Dedifferentiated amniotic fluid mesenchymal stem cell (primary cell): ENCODE measurements at regions not wholly inside any gene's neighbourhood (a gene's known extent, or its start where the extent isn't known, plus 50 kb on each side); places are given as distances from the start of the nearest gene placed in this dataset.
A peak's percentile ranks its signal among the peaks of the same experiment; 100 is the strongest.
"Not testable (repeated sequence)": the region's sequence is repeated elsewhere in the genome, so short reads cannot be mapped to it uniquely, and the experiment has no call there.

Experiments used
- DNase-seq: peaks from one replicate; pipeline ENCODE4 v3.0.0-alpha.2; 2016; ENCODE audit errors: extremely low spot score

DNA sequence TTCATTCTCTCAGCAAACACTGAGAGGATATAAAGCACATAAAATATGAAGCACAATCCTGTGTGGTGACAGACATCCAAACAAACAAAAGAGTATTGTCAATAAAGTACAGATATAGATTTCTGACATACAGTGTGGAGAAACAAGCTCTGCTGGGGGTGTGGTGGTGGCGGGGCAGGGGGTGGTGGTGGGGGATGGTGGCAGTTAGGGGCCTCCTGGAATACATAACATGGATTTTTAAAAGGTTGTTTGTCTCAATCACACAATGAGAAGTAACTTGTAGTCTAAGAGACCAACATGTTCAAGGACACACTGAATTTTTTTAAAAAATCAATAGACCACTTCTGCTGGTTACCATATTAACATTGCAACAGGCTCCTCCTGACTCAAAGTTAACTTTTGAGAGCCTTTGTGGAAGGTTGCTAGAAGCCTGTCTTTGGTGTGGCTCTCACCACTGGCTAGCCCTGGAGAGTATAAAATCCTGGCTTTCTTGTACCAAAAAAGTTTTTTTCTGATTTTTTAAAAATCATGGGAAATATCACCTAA lies 1197.4 kb downstream of the SUCLG1 start:
- DNase-seq = no peak

DNA sequence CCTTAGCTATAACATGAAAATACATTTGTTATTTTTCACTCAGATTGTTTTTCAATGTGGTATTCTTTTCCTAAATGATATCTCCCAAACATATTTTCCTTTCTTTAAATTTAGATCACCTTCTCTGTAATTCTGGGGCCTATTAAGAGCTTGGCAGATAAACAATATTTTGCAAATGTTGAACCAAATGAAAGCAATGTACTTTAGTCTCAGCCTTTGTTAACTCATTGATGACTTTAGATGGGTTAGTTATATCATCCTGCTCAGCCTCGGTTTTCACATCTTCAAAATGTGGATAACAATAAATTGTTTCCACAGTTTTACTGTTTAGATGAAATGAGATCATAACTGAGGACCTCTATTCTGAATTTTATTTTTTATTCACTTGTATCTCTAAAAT lies 1205.2 kb downstream of the SUCLG1 start:
- DNase-seq = no peak

DNA sequence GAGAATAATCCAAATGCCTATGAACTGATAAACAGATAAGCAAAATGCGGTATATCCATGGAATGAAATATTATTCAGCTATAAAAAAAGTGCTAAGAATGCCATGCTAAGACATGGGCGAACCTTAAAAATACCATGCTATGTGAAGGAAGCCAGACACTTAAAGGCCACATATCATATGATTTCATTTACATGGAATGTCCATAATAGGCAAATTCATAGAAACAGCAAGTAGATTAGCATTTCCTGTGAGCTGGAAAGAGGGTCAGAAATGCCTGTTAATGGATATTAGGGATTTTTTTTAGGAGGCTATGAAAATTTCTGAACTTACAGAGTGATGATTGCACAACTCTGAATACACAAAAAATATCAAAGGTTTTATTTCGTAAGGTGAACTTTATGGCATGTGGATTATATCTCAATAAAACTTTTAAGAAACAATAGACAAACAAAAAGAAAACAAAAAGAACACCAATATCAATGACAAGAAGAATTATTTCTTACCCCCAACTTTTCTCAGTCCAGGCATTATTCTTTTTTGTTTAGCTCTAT lies 1207.7 kb downstream of the SUCLG1 start:
- no peak for DNase-seq

DNA sequence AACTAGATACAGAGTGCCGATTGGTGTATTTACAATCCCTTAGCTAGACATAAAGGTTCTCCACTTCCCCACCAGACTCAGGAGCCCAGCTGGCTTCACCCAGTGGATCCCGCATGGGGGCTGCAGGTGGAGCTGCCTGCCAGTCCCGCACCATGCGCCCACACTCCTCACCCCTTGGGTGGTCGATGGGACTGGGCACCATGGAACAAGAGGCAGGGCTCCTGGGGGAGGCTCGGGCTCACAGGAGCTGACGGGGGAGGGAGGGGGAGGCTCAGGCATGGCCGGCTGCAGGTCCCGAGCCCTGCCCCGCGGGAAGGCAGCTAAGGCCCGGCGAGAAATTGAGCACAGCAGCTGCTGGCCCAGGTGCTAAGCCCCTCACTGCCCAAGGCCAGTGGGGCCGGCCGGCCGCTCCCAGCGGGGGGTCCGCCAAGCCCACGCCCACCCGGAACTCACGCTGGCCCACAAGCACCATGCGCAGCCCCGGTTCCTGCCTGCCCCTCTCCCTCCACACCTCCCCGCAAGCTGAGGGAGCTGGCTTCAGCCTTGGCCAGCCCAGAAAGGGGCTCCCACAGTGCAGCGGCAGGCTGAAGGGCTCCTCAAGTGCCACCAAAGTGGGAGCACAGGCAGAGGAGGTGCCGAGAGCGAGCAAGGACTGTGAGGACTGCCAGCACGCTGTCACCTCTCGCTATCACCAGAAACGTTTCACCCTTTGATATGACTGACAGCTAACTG lies 1213.1 kb downstream of the SUCLG1 start:
- DNase-seq = not testable (repeated sequence)

DNA sequence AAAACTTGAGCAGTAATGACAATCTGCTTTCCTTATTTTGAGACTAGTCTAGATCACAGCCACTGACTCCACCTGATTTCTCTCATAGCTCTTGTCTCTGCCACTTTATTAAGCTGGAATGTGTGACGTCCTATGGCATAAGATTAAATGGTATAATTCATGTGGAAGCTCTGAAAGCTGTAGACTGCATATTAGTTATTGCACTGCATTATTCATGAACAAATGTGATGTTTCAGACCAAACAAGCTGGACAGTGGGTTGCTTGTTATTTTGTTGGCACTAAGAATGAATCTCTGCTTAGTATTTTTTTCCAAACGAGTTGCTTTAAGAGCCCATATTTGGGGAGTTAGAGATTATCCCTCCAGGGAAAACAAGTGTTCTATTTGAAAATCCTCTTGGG lies 1218.5 kb downstream of the SUCLG1 start:
- no peak for DNase-seq

DNA sequence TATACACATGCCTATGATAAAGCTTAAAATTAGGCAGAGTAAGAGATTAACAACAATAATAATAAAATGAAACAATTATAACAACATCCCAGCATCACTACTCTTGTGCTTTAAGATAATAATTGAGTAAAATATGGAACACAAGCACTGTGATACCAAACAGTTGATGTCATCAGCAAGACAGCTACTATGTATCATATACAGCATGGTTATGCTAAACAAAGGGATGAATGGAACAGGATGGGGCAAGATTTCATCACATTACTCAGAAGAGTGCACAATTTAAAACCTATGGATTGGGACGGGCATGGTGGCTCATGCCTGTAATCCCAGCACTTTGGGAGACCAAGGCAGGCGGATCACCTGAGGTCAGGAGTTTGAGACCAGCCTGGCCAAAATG lies 1221.0 kb downstream of the SUCLG1 start:
- DNase-seq = no peak

DNA sequence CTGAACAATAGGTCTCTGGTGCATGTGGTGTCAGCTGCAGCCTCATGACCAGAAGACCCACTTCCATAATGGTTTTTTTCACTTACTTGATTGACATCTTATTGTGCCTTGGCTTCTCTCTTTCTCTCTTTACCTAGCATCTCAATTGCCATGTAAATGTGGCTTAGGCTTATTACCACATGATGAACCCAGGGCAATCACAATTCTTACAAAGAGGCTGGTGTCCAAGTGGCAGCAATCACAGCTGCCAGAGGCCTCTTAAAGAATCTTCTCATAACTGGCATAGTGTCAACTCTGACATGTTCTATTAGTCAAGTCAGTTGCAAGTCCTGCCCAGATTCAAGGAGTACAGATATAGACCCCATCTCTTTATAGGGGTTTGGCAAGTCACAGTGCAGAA lies 1224.8 kb downstream of the SUCLG1 start:
- DNase-seq = no peak

DNA sequence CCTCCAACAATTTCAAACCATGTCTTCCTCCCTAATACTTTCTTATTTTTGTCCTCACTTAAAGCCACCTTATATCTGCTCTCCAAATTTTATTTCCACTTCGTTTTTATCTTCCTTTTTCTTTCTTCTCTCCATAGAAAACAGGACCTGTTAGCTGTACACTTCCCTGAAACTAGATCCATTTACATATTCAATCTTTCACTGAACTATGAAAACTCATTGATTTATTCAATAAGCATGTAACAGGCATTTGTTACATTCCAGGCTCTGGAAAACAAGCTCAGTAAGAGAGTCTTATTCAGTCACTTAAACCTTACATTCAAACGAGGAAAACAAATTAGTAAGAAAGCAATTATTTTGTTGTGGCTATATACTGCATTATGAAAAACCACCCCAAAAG lies 1225.3 kb downstream of the SUCLG1 start:
- DNase-seq = no peak

DNA sequence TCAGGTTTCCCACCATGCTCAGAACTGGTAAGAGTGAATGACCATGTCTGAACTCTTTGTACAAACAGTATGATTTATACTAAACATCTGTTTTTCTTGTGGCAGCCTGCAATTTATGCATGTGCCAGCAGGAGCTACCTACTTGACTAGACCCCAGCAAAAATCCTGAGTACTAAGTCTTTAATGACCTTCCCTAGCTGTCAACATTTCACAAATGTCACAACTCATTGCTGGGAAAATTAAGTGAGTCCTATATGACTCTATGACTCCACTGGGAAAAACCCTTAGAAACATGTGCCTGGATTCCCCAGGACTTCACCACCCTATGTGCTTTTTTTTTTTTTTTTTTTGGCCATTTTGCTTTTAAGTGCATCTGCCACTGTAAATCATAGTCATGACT lies 1225.8 kb downstream of the SUCLG1 start:
- no peak for DNase-seq

DNA sequence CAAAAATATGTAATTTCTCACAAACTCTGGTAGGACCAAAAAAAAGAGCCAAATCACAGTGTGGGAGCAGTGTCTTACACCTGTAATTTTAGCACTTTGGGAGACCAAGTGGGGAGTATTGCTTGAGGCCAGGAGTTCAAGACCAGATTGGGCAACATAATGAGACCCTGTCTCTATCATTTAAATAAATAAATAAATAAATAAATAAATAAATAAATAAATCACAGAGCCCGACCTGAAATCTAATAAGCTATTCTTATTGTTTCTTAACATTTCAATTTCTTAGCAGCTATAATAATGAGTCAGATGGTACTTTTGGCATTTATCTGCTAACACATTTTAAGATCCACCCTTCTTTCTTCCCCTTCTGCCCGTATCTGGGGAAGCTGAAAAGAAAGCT lies 1229.6 kb downstream of the SUCLG1 start:
- DNase-seq = no peak

DNA sequence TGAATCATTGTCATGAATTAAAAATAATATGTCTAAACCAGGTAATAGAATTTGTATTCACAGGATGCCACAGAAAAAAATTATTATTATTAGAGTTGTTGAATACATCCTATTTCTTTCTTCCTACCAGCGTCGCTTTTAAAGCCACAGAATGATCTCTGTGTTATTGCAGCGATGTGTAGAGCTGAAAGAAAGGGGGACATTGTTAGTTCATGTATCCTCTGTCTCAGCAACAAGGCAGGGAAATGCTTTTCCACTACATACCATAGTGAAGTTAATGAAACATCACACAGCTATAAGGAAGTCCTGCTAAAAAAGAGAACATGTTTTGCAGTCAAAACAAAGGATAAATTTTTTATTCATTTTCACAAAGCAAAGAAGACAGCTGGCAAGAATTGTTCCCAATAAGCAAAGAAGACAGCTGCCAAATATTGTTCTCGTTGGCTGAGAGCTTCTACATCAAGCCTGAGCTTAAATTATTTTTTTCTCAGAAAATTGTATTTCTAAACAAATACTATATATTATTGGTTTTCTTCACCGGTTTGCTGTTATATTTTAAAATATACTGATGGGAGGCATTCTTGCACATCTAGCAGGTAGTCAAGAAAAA lies 1234.4 kb downstream of the SUCLG1 start:
- no peak for DNase-seq

DNA sequence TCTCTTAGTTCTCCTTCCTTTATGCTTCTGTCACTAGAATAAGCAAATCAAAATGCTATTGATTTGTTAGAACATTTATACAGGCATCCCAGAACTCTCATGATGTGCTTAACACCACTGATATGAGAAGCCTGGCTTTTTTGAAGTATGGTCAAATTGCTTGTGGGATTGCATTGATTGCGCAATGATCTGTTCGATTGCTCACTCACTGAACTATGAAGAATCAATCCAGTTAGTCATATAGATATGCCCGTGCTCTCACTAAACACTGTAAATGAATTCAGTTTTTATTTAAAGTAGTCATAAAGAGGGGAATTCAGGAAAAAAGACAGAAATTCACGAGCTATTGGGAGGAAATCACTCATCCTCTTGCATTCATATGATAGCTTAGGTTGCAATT lies 1237.8 kb downstream of the SUCLG1 start:
- no peak for DNase-seq

DNA sequence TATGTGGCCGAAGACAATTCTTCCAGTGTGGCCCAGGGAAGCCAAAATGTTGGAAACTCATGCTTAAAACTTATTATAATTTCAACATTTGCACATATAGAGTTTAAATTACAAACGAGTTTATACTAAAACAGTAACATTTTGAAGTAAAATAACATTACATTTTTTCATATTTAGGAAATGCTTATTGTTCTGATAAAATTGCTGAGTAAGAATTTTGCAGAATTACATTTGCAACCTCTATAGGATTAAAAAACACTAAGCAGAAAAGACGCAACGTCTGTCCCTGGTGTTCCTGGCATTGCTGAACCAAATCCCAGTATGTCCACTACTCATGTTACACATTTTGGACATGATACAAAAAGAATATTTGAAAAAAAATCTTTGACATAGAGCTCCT lies 1241.2 kb downstream of the SUCLG1 start:
- DNase-seq = no peak

DNA sequence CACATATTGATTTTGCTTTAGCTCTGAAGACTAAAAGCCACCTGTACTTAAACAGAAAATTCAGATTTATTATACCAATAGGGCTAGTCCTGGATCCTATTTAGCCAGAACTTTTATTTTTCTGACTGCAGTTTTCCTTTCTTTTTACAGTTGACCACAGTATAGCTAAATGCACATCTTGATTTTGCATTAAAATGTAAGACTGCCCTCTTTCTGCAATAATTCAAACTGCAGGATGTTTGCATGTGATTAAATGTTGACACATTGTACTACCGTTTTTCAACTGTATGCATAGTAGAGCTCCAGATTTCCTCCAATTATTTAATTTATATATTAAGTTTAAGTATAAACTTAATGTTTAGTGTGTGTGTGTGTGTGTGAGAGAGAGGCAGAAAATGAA lies 1262.9 kb downstream of the SUCLG1 start:
- peak; percentile 55 for DNase-seq

DNA sequence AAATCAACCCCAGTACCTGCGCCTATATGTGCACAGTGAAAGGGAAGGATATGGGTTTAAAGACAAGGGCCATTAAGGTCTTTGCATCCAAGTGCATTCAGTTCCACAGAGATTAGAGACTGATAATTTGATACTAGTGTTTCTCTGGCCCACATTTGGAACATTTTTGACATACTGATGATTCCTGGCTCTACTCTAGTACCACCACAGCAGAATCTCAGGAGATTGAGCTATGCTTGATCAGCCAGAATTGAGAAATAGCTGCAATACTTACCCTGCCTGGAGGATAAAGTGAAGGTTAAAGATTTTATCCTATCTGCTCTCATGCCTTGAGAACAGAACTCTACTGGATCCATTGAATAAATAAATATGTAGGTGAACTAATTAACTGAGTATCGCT lies 1267.8 kb downstream of the SUCLG1 start:
- DNase-seq = no peak

DNA sequence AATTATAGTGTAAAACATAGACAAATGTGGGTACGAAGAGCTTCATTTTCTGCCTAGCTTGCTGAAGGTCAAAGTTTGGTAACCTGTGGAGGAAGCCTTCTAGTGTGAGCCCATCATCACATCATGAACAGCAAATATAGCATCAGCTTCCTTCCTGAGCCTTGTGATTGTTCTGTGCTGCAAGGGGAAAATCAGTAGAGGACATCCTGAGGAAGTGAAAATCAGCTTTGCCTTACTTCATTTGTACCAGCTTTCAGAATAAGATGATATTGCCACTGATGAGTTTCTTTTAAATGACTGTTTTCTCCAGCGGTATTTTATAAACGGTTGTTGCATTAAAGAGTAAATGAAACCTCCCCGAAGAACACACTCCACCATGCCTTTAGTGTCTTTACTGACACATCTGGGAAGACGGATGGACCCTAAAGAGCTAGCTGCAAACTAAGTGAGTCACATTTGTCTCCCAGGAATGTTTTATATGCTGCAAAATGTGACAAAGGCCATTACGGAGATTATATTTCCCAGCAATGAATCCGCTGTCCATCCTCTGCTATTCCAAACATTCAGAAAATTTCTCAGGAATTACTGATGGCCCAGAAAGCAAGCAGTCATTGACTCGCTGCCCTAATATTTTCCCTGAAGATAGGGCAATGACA lies 1272.8 kb downstream of the SUCLG1 start:
- no peak for DNase-seq

DNA sequence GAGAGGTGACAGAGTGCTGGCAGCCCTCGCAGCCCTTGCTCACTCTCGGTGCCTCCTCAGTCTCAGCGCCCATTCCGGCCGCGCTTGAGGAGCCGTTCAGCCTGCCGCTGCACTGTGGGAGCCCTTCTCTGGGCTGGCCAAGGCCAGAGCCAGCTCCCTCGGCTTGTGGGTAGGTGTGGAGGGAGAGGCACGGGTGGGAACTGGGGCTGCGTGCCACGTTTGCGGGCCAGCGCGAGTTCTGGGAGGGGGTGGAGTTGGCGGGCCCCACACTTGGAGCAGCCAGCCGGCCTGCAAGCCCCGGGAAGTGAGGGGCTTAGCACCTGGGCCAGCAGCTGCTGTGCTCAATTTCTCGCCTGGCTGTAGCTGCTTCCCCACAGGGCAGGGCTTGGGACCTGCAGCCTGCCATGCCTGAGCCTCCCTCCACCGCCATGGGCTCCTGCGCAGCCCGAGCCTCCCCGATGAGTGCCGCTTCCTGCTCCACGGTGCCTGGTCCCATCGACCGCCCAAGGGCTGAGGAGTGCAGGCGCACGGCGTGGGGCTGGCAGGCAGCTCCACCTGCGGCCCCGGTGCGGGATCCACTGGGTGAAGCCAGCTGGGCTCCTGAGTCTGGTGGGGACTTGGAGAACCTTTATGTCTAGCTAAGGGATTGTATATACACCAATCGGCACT lies 1278.1 kb downstream of the SUCLG1 start:
- not testable (repeated sequence) for DNase-seq

DNA sequence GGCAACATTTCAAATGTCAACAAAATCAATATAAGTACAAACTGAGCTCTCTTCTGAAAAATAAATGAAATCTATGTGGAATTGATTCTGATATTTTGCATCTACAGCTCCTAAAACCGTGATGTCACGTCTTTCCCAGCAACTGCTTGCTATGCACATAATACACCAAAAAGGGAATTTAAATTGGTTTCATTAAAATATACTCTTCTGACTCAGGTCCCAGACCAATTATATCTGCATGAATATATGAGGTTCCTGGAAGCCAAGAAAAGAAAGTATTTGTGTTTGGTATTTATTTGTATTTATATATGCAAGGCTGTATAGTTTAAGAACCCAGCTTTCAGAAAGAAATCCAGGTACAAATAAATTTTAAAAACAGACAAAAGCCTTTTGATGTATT lies 1282.5 kb downstream of the SUCLG1 start:
- no peak for DNase-seq

DNA sequence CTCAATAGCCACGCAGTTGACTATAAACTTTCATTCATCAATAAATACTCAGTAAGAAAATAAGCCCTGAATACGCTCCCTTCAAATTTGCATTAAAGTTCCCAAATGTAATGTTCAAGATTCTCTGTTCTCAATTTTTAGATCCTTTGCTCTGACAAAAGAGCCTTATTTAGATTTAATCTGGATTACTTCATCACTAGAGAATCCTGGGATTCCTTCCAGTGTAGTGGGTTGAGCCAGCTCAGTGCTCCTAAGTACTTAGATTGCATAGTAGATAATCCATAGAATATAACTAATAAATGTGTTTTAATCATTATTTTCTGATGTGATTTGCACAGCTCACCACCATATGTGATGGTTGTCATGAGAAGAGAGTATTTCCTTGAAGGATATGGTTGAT lies 1286.2 kb downstream of the SUCLG1 start:
- DNase-seq = peak; percentile 46

DNA sequence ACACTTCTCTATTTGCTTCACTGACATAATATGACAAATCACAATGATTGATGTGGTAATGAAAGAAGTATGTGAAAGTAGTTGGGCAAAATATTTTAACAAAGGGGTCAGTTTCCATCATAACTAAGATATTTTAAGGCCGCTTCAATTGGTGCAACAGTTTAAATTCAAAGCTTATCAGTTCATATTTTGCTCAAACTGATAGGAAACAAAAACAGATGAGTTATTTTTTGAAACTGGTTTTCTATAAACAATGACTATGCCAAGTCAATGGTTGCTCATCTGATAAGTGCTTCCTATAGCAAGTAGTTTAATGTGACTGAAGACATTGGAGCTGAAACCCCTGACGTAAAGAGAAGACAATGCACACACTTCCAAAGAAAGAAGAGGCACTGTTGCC lies 1290.7 kb downstream of the SUCLG1 start:
- no peak for DNase-seq

DNA sequence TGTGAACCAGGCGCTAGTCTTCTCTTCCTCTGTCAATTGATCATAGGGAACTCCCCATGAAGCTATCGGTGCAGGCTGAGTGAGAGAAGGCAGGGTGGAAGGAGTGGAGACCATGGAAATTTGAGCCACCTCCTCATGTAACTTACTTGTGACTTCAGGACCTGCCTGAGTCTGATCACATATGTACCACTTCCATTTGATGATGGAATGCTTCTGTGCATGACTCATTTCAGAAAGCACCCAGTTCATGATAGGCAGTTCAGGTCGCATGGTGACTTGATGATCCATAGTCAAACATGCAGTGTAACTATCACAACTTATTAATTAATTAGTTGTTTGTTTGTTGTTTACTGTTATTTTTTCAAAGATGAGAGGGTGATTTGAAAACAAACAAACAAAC lies 1296.7 kb downstream of the SUCLG1 start:
- no peak for DNase-seq

DNA sequence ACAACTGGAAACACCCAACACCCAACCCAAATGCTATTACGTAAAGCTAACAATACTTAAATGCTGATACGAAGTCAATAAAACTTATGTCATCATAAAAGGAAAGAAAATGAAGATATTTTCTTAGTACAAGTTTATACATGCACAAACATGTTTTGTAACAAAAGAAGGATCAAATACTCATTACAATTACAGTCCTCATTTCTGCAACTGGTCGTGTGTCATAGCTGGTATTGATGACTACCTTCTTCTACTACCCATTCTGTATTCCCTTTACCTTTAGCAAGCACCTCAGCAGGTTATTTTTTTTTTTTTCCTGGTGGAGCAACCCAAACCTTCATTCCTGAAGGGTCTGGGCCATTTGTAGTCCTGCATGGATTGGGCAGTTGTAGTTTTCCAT lies 1298.5 kb downstream of the SUCLG1 start:
- DNase-seq = no peak
